ENCODE measurements at regions not wholly inside any gene's neighbourhood (a gene's known extent, or its start where the extent isn't known, plus 50 kb on each side); places are given as distances from the start of the nearest gene placed in this dataset.

GRCh38 chr4:129346734-129347133, 250.8 kb downstream of the C4orf33 start:
- no peak for DNase-seq (ENCODE audit: low spot score)

DNA sequence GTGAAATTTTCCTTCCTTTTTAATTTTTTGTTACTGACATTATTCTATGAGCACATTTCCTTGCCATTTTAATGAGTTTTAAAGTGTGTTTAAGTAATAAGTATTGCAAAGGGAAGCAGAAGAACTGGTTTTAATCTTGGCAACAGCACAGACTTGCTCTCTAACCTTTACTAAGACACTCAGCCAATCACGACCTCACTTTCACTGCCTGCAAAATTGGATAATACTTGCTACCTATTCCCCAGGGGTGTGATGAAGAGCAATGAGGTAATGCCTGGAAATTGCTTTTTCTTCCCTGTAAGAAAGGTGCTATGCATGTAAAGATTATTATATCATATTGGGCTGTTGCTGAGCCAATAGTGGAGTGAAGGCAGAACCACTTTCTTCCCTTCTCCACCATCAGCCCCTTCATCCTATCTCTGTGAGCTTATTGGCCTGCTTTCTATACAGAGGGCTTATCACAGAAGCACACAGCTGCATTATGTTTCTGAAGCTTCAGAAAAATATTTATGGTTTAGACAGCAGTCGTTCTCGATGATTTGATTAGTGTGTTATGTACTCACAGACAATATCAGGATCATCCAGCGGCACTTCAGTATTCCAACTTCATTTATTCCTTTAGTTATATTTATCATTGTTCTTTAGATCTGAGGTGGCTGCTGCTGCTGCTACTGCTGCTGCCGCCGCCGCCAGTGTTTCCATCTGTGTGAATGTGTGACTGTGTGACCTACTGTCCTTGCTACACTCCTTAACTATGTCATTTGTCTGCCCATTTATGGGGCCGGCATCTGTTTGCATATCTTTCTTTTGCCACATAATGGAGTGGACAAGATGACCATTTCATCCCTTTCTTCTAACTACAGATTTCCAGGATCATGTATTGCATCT, 255.1 kb downstream of the C4orf33 start:
- no peak for DNase-seq (ENCODE audit: low spot score)

DNA sequence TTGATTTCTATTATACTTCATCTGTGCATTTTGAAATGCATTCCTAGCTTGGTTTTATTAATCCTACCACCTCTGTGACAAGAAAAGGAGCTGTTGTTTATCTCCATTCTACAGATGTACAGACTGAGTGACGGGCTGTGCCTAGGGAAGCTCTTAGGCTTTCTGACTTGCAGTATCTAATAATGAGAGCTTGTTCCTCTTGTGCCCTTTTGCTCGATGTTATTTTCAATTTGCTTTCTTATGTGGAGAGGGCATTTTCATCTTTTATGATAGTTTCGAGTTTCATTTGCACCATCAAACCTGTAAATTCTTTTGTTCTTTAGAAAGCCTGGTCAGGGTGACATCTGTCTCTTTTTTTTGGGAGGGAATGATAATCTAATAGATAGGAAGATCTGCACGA, 256.5 kb downstream of the C4orf33 start:
- DNase-seq (ENCODE audit: low spot score), result no peak

DNA sequence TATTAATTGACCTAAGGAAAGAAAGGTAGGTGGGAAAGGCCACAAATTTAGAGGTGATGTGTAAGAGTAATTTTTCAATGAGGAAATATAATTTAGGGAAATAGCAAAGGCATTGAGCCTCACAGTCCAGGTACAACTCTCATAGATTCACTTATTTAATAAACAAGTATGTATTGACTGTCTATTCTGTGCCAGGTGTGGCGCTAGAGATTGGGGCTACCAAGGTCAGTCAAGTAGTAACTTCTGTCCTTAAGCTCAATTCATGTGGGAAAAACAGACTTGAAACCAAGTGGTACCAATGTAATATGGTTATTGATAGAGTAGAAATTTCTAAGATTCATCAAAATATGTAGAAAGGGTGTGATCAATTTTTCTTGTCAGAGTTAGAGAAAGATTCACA, 257.5 kb downstream of the C4orf33 start:
- DNase-seq (ENCODE audit: low spot score), result no peak

DNA sequence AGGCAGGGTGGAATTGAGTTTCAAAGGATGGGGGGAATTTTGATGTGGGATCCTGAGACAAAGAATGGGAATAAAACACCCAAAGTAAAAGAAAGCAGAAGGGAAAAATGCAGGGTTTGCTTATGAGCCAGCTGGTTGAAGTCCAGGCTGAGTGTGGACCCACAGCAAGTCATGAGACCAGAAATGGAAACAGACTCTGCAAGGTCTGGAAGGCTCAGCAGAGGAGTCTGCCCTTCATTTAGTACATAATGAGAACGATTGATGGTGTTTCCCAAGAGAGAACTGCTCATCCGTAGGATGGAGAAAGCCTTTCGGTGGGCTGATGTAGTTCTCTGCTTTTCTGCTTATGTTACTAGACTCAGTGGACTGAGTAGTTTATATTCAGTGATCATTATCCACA, 259.1 kb downstream of the C4orf33 start:
- no peak for DNase-seq (ENCODE audit: low spot score)

- no peak for DNase-seq (ENCODE audit: low spot score)
Measured at GRCh38 chr4:129355516-129355915, 259.6 kb downstream of the C4orf33 start.

GRCh38 chr4:129358571-129358970, 262.6 kb downstream of the C4orf33 start:
- no peak for DNase-seq (ENCODE audit: low spot score)

DNA sequence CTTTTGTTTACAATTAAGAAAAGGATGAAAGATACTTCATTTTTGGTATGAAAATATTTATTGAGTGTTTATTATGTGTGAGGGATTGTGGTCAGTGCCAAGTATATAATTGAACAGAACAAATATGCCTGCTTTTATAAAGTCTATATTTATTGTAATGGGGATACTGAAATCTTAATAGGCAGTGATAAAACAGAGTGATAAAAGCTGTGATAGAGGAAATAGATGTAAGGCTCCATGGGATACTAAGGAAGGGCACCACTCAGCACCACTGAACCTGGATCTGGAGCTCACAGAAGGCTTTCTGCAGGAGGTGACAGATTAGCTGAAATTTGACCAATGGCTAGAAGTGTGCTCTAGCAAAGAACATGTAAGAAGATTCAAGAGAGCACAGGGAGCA, 263.5 kb downstream of the C4orf33 start:
- no peak for DNase-seq (ENCODE audit: low spot score)

DNA sequence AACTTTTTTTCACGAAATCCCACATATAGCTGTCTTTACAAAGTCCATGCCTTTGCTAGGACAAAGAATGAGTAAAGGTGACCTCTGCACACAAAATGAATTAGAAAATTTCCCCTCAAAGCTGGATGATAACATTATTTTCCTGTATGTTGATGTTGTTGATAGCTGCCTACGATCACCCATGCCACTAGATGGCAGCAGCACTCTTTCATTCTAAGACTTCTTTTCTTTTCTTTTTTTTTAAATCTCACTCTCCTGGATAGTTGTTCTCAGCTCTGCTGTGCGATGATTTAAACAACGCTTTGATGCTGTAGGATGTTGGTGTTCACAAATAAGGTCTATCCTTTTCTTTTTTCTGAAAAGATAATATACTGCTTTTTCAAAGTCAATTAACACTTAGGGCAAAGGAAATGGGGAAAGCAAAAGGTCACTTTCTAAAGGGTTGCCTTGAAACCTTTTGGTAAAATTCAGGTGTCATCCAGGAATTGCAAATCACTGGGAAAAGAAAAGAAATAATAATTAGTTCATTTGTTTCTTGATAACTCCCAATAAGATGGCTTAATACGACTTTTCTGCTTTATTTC, 266.8 kb downstream of the C4orf33 start:
- DNase-seq (ENCODE audit: low spot score), result peak; percentile 78

DNA sequence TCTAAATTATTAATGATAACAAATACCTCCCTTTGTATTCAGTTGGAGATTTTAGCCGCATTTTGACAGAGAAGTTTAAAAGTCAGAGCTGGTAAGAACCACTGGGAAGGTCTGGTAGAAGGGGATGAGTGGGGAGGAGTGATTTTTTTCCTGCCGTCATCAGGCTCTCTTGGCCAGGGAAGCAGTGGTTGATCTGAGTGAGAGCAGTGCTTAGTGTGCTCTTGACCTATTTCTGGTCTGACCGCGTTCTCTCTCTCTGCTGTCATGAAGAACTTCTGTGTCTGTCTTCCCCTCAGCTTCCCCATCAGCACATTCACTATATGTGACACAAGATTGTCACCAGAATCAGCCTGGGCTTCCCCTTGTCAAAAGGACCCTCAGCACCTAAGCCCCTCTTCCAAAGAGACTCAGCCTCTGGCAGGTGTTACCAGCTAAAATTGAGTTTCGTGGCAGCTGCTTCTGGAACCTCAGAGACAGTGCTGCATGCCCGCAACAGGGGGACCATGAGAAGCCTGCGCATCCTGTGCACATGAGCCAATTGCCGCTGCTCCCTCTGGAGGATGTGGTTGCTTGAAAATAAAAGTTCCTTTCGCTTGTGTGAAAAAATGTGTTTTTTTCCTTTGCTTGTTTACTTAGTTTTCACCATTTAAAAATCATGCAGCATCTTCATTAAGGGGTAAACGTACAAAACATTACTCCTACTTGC, 268.9 kb downstream of the C4orf33 start:
- DNase-seq (ENCODE audit: low spot score), result no peak

DNA sequence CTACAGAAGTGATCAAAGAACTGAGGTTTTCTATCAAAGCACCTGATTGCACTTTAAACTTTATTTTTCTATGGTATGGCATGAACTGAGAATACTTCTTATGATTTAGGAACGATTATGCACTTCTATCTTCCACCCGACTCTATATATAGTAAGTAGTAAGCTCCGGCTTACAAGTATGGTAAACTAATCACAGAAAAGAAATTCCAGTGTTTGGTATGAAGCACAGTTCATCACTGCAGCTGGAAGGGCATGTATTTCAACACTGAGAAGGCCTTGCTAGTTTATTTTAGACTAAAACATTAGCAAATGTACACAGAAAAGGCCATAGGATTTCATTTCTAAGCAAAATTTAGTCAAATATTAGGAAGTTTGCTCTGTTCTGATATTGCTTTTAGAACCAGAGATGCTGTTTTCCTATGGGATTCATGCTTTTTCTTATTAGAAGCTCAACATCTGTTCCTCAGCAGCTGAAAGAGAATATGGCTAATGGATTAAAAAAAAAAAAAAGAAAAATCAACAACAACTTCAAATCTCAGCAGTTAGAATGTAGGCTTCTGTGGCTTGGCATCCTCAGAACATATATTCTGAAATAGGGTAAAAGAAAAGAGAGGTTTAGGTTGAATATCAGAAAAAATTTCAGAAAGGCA, 273.5 kb downstream of the C4orf33 start:
- DNase-seq (ENCODE audit: low spot score), result no peak

DNA sequence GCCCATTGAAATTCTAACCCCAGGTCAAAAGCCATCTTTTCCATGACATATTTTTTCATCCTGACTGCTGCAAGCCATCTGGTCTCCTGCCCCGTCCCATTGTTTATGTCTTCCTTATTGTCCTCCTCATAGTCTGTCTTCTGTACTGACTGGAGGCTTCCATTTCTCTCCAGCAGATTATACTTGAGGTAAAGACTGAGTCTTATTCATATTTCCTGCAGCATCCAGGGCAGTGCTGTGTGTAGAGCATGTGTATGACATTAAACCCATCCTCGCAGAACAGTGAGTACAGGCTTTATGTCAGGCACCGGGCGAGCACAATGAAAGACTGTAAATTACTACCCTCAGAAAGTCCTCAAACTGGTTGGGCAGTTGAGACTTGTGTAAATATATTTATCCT, 275.1 kb downstream of the C4orf33 start:
- no peak for DNase-seq (ENCODE audit: low spot score)

DNA sequence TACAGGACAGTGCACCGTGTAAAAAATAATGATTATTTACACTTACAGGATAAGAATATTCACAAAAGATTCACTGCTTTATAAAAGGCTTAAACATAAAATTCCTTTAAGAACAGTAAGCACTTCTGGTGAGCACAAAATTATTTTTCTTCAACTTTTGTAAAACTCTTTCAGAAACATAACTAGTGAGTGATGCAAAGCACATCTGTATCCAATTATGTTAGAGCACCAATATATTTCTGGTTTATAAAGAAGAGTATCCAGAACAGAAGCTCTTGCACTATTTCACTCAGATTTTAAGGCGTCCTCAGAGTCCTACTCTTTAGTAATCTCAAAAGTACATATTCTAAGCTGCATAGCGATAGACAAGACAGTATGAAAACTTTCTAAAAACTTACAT, 276.0 kb downstream of the C4orf33 start:
- DNase-seq (ENCODE audit: low spot score), result no peak

DNA sequence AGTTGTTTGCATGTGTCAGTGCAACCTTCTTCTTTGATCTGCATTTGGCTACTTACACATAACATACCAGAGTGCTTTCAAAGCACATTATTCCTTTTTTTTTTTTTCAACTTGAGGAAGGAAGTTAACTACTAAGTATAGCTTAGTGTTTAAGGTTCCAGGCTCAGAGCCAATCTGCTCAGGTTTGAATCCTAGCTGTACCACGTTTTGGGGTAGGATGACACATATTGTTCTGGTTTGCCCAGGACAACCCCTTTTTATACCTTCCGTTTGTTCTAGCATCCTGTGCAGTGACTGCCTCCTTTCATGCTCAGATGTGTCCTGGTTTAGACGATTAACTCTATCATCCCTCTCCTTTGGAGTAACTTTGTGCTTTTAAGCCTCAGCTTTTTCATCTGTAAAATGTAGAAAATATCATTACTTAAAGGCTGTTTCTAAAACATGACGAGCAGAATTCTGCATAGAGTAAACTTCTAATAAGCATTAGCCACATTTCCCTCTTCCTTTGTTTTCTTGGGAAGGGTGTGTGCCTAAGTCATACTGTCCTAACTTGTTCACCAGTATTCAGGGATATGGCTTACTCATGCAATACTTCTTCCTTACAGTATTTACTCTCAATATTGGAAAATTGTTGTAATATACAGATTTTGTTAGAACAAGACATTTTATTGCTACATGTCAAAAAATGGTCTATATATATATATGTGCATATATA, 281.3 kb downstream of the C4orf33 start:
- no peak for DNase-seq (ENCODE audit: low spot score)

- DNase-seq (ENCODE audit: low spot score), result no peak
Measured at GRCh38 chr4:129378364-129378763, 282.4 kb downstream of the C4orf33 start.

DNA sequence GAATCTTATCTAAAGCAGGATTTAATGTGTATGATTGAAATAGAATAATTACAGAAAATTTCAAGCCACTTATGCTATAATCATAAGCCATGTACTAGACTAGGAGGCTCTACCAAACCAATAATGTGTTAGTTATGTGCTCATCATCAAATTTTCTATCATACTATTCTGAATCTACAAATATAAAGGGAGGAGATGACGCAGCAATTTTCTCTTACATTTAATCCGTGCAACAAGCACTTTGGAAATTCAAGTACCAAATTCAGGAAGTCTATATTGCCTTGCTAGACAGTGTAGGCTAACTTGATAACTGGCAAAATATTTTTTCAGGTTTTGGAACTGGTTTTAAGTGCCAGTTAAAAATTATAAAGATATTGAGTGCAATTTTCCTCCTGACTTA, 283.5 kb downstream of the C4orf33 start:
- no peak for DNase-seq (ENCODE audit: low spot score)

DNA sequence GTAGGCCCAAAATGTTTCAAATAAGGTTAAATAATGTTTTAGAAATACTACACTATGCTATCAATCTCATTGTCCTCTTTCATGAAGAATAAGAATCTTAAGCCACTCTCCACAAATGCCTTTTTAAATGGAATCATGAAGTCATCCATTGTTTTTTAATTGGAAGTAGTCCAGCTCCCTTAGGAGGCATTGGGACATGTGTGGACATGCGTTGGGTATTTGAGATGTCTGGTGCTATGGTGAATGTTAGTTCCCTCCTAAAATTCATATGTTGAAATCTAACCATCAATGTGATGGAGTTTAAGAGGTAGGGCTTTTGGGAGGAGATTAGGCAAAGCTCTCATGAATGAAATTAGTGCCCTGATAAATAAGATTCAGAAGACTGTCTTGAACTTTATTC, 289.0 kb downstream of the C4orf33 start:
- no peak for DNase-seq (ENCODE audit: low spot score)

GRCh38 chr4:129387666-129388065, 291.7 kb downstream of the C4orf33 start:
- no peak for DNase-seq (ENCODE audit: low spot score)

DNA sequence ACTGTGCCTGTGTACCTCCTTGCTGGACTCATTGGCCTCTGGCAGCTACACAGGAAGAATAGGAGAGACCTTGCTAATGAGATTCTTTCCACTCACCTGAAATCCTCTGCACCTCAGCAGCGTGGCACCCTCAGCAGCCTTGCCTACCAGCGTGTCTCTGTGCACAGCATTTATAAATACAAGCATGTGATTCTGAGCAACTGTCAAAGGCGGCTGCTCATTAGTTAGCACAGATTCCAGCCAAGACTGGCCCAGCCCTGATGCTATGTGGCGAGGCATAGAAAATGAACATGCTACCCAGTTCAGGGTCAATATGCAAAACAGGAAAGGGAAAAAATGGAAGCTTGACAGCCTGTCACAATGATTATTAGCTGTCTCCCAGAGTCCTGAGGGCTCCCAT, 298.0 kb downstream of the C4orf33 start:
- DNase-seq (ENCODE audit: low spot score), result no peak

DNA sequence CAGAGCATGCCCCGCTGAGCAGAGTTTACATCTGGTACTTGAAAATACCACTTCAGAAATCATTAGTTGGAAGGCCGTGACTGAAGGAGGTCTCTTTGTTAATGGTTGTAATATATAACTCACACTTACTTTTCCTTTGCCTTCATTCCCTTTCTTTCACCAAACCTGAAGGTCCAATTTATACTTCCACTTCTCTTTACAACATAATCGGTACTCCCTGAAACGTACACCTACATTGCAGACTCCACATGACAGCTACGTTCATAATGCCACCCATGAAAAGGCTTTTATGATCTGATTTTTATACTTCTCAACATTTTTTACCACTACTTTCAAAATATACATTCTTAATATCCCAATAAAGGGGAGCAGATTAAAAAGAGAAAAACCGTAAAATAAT, 298.7 kb downstream of the C4orf33 start:
- DNase-seq (ENCODE audit: low spot score), result no peak

- no peak for DNase-seq (ENCODE audit: low spot score)
Measured at GRCh38 chr4:129403848-129404247, 307.9 kb downstream of the C4orf33 start.

GRCh38 chr4:129410115-129410514, 314.2 kb downstream of the C4orf33 start:
- DNase-seq (ENCODE audit: low spot score), result no peak
